Adipocyte (in vitro differentiated cells): ENCODE measurements at regions not wholly inside any gene's neighbourhood (a gene's known extent, or its start where the extent isn't known, plus 50 kb on each side); places are given as distances from the start of the nearest gene placed in this dataset.

Experiments
- DNase-seq: peaks from one replicate; pipeline ENCODE4 v3.0.0-alpha.2; 2015; ENCODE audit warnings: low read depth
- H3K27me3 ChIP-seq: replicated peaks from 2 replicates; pipeline ENCODE4 v1.7.0; 2013; ENCODE audit warnings: mild to moderate bottlenecking, low read length, moderate library complexity; ENCODE audit not compliant: control insufficient read depth, insufficient read depth
- H3K36me3 ChIP-seq: 2 replicates; pipeline ENCODE4 v1.7.0; 2013; ENCODE audit warnings: low read length, mild to moderate bottlenecking, moderate library complexity; ENCODE audit not compliant: control insufficient read depth, insufficient read depth, severe bottlenecking
- H3K4me1 ChIP-seq: 2 replicates; pipeline ENCODE4 v1.7.0; 2013; ENCODE audit warnings: mild to moderate bottlenecking, low read length, moderate library complexity; ENCODE audit not compliant: control insufficient read depth, insufficient read depth
- H3K4me3 ChIP-seq: 2 replicates; pipeline ENCODE4 v1.7.0; 2013; ENCODE audit warnings: mild to moderate bottlenecking, low read length, moderate library complexity
- H3K9ac ChIP-seq: 2 replicates; pipeline ENCODE4 v1.7.0; 2013; ENCODE audit warnings: mild to moderate bottlenecking, low read length, moderate library complexity
- H3K9me3 ChIP-seq: 2 replicates; pipeline ENCODE4 v1.7.0; 2013; ENCODE audit warnings: mild to moderate bottlenecking, low read length, moderate library complexity; ENCODE audit not compliant: control insufficient read depth

- Histone ChIP-seq H3K4me1 (peaks cover 9% of the 10 kb centered on the region), H3K9ac (no peak overlapping the region), H3K9me3 (no peaks in the 10 kb centered on the region), H3K36me3 (no peaks in the 10 kb centered on the region), H3K4me3 (no peak overlapping the region), H3K27me3 (peaks cover 23% of the 10 kb centered on the region)
- DNase-seq, result no peak
These were observed 73.2 kb downstream of the MTNR1A start for GRCh38 chr4:186481998-186482790.

DNA sequence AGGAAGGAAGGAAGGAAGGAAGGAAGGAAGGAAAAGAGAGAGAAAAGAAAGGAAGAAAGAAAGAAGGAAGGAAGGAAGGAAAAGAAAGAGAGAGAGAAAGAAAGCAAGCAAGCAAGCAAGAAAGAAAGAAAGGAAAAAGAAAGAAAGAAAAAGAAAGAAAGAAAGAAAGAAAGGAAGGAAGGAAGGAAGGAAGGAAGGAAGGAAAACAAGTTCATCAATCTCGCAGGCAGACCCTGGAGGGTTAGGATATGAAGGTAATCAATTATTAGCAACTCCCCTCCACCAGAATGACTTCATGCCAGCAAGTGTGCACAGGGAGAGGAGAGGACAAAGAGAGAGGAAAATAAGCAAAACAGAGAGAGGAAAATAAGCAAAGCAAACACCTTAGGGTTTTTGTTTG lies 80.2 kb downstream of the MTNR1A start:
- Histone ChIP-seq H3K27me3 (peaks cover 15% of the 10 kb centered on the region), H3K4me3 (no peak overlapping the region), H3K36me3 (no peaks in the 10 kb centered on the region), H3K9me3 (no peaks in the 10 kb centered on the region), H3K9ac (no peak overlapping the region), H3K4me1 (no peaks in the 10 kb centered on the region)
- DNase-seq, result no peak

GRCh38 chr4:186473933-186474332 lies 81.4 kb downstream of the MTNR1A start:
- DNase-seq, result no peak
- Histone ChIP-seq H3K27me3 (peaks cover 10% of the 10 kb centered on the region), H3K36me3 (no peaks in the 10 kb centered on the region), H3K9me3 (no peaks in the 10 kb centered on the region), H3K9ac (no peak overlapping the region), H3K4me1 (no peaks in the 10 kb centered on the region), H3K4me3 (no peak overlapping the region)

GRCh38 chr4:186472948-186473347 lies 82.4 kb downstream of the MTNR1A start:
- DNase-seq, result peak; percentile 73
- H3K4me3 ChIP-seq, result no peak overlapping the region
- H3K9me3 ChIP-seq, result no peaks in the 10 kb centered on the region
- H3K4me1 ChIP-seq, result no peaks in the 10 kb centered on the region
- H3K9ac ChIP-seq, result no peak overlapping the region
- H3K36me3 ChIP-seq, result no peaks in the 10 kb centered on the region
- H3K27me3 ChIP-seq, result peaks cover 10% of the 10 kb centered on the region

- Histone ChIP-seq H3K27me3 (peaks cover 10% of the 10 kb centered on the region), H3K36me3 (no peaks in the 10 kb centered on the region), H3K9me3 (no peaks in the 10 kb centered on the region), H3K9ac (no peak overlapping the region), H3K4me3 (no peak overlapping the region), H3K4me1 (no peaks in the 10 kb centered on the region)
- no peak for DNase-seq
These were observed 83.9 kb downstream of the MTNR1A start for GRCh38 chr4:186471441-186471840.

- Histone ChIP-seq H3K36me3 (no peaks in the 10 kb centered on the region), H3K27me3 (peaks cover 12% of the 10 kb centered on the region), H3K9me3 (peaks cover 3% of the 10 kb centered on the region), H3K4me3 (no peak overlapping the region), H3K4me1 (no peaks in the 10 kb centered on the region), H3K9ac (no peak overlapping the region)
- no peak for DNase-seq
These were observed 97.3 kb downstream of the MTNR1A start for GRCh38 chr4:186458050-186458449.

GRCh38 chr4:186451982-186452381 lies 103.4 kb downstream of the MTNR1A start:
- DNase-seq, result no peak
- no peaks in the 10 kb centered on the region for H3K27me3 ChIP-seq
- no peaks in the 10 kb centered on the region for H3K4me1 ChIP-seq
- H3K9ac ChIP-seq, result no peak overlapping the region
- peaks cover 28% of the 10 kb centered on the region for H3K9me3 ChIP-seq
- no peak overlapping the region for H3K4me3 ChIP-seq
- no peaks in the 10 kb centered on the region for H3K36me3 ChIP-seq

DNA sequence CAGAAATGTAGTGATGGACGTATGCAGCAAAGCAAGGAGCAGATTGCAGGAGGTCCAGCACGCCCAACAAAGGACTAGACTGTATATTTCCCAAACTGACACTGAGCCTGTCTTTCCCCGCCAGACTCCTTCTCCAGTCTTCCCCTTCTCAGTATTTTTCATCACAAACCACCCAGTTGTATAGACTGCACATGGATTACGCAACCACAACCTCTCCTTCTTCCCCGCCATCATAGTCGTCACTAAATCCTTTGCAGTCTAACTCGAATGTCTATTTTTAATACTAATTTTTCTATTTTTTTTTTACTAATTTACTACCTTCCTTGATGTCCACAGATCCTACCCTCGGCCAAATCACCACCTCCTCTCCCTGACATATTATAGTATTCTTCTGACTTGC lies 105.4 kb downstream of the MTNR1A start:
- no peaks in the 10 kb centered on the region for H3K36me3 ChIP-seq
- no peak for DNase-seq
- peaks cover 28% of the 10 kb centered on the region for H3K9me3 ChIP-seq

DNA sequence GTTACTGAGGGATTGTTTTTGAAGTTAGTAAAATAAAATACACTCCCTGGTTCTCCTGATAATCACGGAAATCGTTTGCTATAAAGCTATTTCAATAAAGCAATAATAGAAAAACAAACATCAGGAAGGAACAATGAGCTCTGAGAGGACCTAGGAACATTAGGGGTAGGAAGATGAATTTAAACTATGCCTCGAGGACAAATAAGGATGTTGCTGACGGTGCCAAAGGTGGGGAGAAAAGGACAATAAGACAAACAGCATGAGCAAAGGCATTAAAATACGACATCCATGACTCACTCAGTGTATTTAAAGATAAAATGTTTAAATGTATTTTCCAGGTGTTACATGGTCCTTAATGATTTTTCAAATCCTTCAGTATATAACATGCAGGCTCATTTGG lies 110.3 kb downstream of the MTNR1A start:
- Histone ChIP-seq H3K36me3 (no peaks in the 10 kb centered on the region), H3K4me1 (no peaks in the 10 kb centered on the region), H3K4me3 (no peak overlapping the region), H3K27me3 (no peaks in the 10 kb centered on the region), H3K9me3 (no peaks in the 10 kb centered on the region), H3K9ac (no peak overlapping the region)
- DNase-seq, result no peak

More for the DNA sequence above, 105.4 kb downstream of the MTNR1A start:
- Histone ChIP-seq H3K27me3 (no peaks in the 10 kb centered on the region), H3K9ac (no peak overlapping the region), H3K4me3 (no peak overlapping the region), H3K4me1 (no peaks in the 10 kb centered on the region)

DNA sequence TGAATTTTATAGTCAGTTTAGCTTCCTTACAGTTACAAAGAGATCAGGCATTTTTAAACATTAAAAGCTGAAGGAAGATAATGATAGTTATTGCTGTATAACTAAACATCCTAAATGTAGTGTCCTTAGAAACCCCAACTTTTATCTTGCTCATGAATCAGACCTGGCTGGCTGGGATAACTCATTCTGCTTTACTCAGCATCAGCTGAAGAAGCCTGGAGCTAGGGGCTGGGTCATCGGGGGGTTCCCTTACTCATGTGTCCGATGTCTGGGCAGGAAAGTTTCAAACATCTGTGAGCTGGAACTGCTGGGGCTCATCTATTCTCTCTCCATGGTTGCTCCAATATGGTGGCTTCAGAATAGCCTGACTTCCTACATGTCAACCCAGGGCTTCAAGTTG lies 113.9 kb downstream of the MTNR1A start:
- no peak for DNase-seq
- H3K9ac ChIP-seq, result no peak overlapping the region

DNA sequence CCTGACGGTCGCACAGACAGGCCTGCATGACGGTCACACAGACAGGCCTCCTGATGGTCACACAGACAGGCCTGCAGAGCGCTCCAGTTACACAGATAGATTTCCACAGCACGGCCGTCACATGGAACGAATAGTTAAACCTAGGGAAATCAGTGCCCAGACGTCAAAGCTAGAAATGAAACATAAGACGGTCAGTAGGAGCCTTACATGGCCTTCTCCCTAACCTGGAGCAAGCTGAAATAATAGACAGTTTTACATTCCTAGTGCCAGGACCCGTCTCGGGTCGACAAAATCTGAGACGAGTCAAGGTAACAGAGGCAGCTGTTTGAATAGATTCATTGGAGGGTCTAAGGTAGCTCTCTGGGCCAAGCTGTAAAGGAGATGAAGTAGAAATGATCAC lies 126.9 kb downstream of the MTNR1A start:
- Histone ChIP-seq H3K36me3 (no peaks in the 10 kb centered on the region), H3K9ac (no peak overlapping the region), H3K27me3 (no peaks in the 10 kb centered on the region), H3K4me1 (no peaks in the 10 kb centered on the region), H3K4me3 (no peak overlapping the region), H3K9me3 (no peaks in the 10 kb centered on the region)
- DNase-seq, result no peak

More for the DNA sequence above, 113.9 kb downstream of the MTNR1A start:
- Histone ChIP-seq H3K9me3 (peaks cover 7% of the 10 kb centered on the region), H3K4me3 (no peak overlapping the region), H3K4me1 (no peaks in the 10 kb centered on the region), H3K36me3 (no peaks in the 10 kb centered on the region), H3K27me3 (no peaks in the 10 kb centered on the region)

- no peak overlapping the region for H3K4me3 ChIP-seq
- H3K36me3 ChIP-seq, result no peaks in the 10 kb centered on the region
- H3K9me3 ChIP-seq, result no peaks in the 10 kb centered on the region
- H3K27me3 ChIP-seq, result no peaks in the 10 kb centered on the region
- no peak overlapping the region for H3K9ac ChIP-seq
- no peaks in the 10 kb centered on the region for H3K4me1 ChIP-seq
- no peak for DNase-seq
These were observed 130.6 kb downstream of the MTNR1A start for GRCh38 chr4:186424745-186425144.
